Erythroblast (primary cell): ENCODE measurements at regions not wholly inside any gene's neighbourhood (a gene's known extent, or its start where the extent isn't known, plus 50 kb on each side); places are given as distances from the start of the nearest gene placed in this dataset.

Experiments used
- GATA1 ChIP-seq: IDR thresholded peaks from 2 replicates; pipeline ENCODE4 v1.6.1; 2011; ENCODE audit warnings: low read depth, mild to moderate bottlenecking, control low read depth, low read length, moderate library complexity
- POLR2A ChIP-seq: IDR thresholded peaks from 2 replicates; pipeline ENCODE4 v1.6.1; 2011; ENCODE audit warnings: mild to moderate bottlenecking, low read length

DNA sequence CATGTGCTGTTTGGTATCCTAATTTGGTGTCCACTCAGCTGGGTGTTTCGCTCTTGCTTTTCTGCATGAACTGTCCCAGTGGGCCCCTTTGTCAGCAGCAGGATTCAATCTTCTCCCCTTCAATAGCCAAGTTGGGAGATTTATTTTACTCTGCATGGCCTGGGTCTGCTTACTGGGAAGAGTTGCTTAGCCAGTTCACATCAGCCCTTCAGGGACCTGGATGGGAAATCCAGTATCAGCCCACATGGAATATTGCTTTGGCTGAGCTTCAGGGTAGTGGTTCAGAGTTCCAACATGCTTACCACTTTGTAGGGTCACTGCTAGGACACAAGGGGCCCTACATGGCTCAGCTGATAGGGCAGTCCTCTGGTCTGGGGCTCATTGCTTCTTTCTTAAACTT lies 93.0 kb upstream of the BOC start:
- no peak for TF ChIP-seq POLR2A
- no peak for TF ChIP-seq GATA1
